HG02798 (cell line): ENCODE measurements at regions not wholly inside any gene's neighbourhood (a gene's known extent, or its start where the extent isn't known, plus 50 kb on each side); places are given as distances from the start of the nearest gene placed in this dataset.
"Not testable (repeated sequence)": the region's sequence is repeated elsewhere in the genome, so short reads cannot be mapped to it uniquely, and the experiment has no call there.

ENCODE experiments used
- ATAC-seq: cut with Tn5 transposase; IDR thresholded peaks from one replicate; pipeline ENCODE4 v1.9.1; 2021; ENCODE audit warnings: mild to moderate bottlenecking; ENCODE audit not compliant: unreplicated experiment, poor library complexity

DNA sequence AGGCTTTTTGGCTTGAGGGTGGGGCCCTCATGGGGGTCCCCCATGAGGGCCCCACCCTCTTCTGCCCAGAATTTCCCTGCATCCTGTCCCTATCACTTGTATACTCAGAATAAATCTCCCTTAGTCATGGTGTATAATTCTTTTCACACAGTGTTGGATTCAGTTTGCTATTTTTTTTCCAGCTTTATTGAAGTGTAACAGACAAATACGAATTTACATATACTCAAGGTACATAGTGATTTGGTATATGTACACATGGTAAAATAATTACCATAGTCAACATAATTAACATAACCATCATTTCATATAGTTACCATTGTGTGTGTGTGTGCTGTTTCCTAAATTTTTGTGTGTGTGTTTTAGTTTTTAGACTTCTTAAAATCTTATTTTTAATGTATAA, 289.4 kb downstream of the CNTNAP3B start:
- ATAC-seq = not testable (repeated sequence)

DNA sequence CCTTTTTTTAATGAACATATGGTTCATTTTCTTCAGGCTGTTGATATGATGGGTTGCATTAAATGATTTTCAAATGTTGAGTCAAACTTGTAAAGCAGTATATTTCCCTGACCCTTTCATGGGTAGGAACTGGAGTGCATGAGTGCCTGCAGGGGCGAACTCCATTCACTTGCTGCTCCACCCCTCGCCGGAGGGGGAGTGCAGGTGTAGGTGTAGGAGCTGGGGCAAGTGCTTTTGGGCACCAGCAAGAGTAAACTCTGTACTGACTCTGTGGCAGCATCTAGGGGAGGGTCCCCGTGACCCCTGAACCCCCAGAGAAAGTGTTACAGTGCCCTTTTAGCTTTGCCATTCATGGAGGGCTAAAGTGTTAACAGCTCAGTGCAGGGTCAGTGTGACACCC, 290.3 kb downstream of the CNTNAP3B start:
- not testable (repeated sequence) for ATAC-seq

GRCh38 chr9:41838562-41838851, 290.7 kb downstream of the CNTNAP3B start:
- ATAC-seq = not testable (repeated sequence)

DNA sequence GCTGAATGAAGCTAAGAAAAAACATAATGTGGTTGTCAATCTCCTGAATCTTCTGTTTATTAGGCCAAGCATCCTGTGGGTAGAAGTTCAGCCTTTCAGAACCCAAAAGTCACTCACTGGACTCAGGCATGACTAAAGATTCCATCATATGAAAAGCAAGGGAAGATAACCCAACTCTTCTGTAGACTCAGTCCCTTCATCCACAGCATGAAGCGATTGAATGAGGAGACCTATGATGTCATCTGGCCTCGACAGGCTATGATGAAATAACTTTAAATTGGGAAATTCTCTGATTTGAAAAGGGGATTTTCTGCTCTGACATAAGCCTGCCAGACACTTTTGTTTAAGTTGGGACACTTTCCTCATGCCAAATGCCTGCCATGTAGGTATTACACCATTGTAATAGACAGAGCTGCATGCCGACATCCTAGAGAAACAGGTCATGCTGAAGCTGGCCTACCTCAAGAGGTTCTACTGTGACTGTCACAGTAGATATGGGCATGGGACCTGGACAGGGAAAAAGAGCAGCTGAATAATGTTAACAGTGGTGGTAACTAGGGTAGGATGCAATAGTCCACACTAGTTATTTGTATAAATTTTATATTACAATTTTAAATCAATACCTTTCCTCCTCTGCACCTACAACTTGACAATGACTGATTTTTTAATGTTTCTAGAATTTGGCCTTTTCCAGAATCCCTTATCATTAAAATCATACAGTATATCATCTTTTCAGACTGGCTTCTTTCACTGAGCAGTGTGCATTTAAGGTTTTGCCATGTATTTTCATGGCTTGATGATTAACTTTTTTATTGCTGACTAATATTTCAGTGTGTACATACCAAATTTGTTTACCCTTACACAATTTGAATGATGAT, 291.3 kb downstream of the CNTNAP3B start:
- not testable (repeated sequence) for ATAC-seq

DNA sequence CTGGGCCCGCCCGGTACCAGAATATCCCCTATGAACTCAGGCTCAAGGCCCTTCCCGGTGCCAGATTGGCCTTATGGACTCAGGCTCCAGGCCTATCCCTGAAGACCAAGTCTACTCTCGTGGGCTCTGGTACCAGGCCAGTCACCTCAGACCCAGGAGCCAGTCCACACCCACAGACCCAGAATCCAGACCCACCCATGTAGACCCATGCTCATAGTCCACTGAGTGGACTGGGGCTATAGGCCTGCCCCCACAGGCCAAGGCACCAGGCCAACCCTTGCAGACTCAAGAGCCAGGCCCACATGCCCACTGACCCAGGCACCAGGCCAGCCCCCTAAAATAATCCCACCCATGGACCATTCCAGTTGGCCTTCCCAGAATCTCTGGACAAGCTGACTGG, 296.1 kb downstream of the CNTNAP3B start:
- not testable (repeated sequence) for ATAC-seq

GRCh38 chr9:41824723-41825122, 304.5 kb downstream of the CNTNAP3B start:
- not testable (repeated sequence) for ATAC-seq

- not testable (repeated sequence) for ATAC-seq
Observed at GRCh38 chr9:41802706-41803105, 326.5 kb downstream of the CNTNAP3B start.

DNA sequence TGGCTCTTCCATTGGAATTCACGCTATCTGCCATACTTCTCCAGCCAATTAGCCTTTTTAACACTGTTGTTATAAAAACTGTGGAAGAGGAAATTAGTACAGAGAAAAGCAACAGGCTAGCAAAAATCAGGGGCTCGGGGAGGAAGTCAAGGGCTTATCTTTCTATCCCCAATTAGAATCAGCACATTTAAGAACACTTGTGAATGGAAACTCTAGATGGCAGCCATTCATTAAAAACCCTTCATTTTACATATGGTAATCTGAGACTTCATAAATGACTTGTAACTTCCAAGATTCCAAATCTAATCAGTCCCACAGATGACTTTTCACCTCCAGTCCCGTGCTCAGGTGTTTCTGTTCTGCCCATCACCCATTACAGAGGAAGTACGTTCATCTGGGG, 330.5 kb downstream of the CNTNAP3B start:
- ATAC-seq = not testable (repeated sequence)

DNA sequence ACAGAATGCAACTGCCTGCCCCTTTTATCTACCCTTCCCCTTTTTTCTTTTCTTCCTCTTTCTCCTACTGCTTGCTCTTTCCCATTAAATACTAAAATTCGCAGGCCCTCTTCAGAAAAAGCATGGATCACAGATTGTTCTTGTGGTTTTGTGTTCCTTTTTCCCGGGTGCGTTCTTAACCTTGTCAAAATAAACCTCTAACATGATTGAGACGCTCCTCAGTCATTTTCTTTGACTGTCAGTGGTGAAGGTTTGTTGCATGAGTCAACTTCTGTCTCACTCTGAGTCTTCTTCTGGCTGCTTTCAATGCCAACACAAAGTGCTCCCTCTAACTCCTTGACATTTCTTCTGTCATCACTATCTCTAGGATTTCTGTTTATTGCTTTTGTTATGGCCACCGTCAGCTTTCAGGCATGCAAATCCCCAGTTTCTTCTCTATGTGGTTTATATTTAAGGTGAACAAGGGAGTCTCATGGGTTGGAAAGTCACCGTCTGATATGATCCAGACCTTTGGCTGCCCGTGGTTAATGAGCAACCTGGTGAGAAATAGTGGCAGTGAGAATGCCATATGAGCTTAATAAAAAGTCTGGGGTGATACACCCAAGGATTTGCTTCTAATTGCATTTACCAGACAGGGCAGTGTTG, 338.4 kb downstream of the CNTNAP3B start:
- not testable (repeated sequence) for ATAC-seq

- not testable (repeated sequence) for ATAC-seq
Observed at GRCh38 chr9:41790007-41790406, 339.2 kb downstream of the CNTNAP3B start.

DNA sequence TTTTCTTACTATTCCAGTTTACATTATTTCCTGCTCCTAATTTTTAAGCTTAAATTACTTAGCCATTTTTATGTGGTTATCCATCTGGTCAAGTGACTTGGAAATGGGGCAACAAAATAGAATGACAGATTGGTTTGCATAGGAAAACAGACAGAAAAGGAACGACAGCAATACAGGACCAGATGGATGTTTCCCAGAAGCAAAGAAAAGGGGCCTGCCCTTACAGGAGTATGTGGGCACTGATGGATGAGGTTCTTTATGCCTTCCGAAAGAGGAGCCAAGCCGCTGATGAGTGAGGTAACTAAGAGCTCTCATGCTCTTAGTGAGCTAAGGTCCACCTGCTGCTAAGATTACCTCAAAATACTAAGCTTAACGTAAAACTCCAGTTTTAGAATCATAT, 339.8 kb downstream of the CNTNAP3B start:
- not testable (repeated sequence) for ATAC-seq

DNA sequence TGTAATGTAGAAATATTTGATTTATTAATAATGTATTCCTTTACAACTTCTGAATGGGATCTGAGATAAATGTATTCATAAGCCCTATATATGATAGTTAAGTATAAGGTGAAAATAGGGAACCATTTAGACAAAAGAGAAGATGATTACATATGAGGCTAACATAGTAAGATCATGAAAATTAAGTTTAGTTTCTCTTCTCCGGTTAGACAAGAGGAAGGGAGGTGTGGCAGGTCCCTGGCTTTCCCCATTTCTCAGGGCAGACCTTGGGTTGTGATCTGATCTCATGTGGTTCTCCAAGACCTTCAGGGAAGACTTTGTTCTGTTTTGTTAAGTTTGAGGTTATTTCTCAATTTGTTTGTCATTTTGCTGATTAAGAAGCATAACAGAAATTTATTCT, 341.3 kb downstream of the CNTNAP3B start:
- ATAC-seq = not testable (repeated sequence)

DNA sequence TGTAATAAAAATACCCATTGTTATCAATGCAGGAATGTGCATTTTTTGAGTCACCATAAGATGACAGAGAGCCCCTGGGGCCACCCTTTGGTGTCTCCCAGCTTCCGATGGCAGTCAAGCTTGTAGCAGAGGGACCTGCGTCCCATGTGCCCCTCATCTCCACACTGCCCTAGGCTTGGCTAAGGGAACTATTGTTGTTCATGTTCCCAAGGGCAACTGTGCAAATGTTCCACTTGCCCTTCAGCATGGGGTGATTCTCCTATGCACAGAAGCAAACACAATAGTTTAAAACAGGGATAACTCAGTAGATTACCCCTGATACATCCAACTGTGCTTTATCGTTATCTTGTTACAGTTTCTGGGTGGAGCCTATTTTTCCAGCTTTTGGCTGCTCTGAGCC, 342.0 kb downstream of the CNTNAP3B start:
- ATAC-seq = not testable (repeated sequence)

GRCh38 chr9:41784006-41784405, 345.2 kb downstream of the CNTNAP3B start:
- ATAC-seq = not testable (repeated sequence)

DNA sequence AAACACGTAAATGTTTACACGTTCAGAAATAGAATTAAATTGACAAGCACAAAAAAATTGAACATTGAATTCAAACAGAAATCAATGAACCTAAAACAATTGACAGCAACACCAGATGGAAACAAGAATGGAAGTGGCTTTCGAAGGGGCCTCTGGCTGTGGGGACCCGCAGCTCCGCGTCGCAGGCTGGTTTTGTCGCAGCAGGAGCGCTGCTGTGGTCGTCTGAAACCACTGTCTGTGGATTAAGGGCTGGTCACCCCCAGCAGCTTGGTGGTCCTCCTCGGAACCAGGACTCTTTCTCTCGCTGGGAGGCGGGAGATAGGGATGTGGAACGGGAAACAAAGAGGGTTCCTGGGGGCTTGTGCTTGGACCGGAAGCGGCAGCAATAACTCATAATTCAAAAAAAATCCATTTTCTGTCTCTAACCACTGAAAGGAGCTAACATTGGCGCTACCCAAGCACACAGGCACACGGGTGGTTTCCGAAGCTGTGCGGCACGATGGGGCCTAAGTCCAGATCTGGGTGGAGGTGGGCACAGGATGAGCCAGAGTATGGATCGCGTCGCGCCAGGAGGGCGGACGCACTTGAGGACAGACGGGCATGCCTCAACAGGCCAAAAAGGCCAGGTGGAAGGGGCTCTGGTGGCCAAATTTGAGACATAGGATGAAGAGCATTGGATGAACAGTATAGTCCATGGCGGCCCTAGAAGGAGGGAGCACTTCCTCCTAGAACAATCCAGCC, 346.0 kb downstream of the CNTNAP3B start:
- ATAC-seq = not testable (repeated sequence)

GRCh38 chr9:41781899-41782298, 347.3 kb downstream of the CNTNAP3B start:
- not testable (repeated sequence) for ATAC-seq

DNA sequence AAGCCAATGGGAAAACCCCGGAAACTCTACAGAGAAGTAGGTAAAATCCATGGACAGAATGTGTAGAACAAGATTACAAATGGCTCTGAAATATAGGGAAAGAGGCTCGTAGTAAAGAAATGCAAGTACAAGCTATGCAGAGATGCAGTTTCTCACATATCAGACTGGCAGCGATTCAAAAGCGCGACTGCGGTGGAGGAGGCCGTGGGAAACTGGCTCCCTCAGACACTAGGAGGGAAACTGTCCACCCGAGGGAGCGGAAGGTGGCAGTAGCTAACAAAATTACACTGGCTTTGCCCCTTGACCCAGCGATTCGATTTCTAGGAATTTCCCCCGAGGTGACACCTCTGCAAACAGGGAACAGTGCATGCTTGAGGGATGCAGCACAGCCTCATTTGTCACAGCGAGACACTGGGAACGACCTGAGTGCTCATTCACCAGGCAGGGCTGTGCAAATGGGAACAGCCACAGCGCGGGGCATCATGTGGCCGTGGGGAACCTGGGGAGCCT, 349.3 kb downstream of the CNTNAP3B start:
- ATAC-seq = not testable (repeated sequence)

DNA sequence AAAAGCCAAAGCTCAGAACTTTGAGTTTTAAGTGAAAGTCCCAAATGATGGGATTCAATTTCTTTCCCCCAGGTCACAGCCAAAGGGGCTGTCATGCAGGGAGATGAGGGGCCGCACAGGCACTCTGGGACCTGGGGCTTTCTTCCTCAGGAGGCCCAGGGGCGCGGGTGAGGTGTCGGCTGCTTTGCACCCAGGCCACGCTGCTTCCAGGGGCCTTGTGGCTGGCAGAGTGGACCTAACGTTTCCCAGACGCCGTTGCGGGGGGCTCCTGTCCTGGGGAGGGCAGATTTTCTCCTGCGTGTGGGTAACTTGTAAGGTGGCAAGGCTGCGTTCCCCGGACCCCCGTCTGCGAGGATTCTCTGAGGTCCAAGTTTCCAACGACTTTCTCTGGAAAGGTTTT, 350.0 kb downstream of the CNTNAP3B start:
- ATAC-seq = not testable (repeated sequence)

DNA sequence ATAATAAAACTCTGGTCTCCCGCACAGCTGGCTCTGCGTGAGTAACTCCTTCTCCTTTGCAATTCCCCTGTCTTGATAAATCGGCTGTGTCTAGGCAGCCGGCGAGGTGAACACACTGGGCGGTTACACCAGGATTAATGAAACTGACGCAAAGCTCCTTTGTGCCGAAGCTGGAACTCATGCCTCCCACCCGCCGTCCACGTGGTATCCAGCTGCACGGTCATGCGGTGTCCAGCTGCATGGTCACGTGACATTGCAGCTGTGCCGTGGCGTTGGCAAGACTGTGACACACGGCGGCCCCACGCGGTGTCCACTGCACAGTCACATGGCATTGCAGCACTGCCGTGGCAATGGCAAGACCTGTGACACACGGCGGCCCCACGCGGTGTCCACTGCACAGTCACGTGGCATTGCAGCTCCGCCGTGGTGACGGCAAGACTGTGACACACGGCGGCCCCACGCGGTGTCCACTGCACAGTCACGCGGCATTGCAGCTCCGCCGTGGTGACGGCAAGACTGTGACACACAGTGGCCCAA, 350.6 kb downstream of the CNTNAP3B start:
- not testable (repeated sequence) for ATAC-seq

- ATAC-seq = not testable (repeated sequence)
Observed at GRCh38 chr9:41777536-41777935, 351.7 kb downstream of the CNTNAP3B start.
